RWPE1 (cell line): ENCODE measurements at regions not wholly inside any gene's neighbourhood (a gene's known extent, or its start where the extent isn't known, plus 50 kb on each side); places are given as distances from the start of the nearest gene placed in this dataset.
A peak's percentile ranks its signal among the peaks of the same experiment; 100 is the strongest.

Source experiments
- CTCF ChIA-PET: fragments of 350-600 bp; sonication (Branson Sonifier 250); formaldehyde crosslinking; extraction: SDS; loops from one replicate; lab custom pipeline; 2021; lab: Yijun Ruan, JAX
- POLR2A ChIA-PET: fragments of 400-600 bp; formaldehyde crosslinking; extraction: SDS; loops from one replicate; lab custom pipeline; 2020; ENCODE audit warnings: antibody characterized with exemption; ENCODE audit not compliant: low non-redundant PET; lab: Yijun Ruan, JAX
- DNase-seq: peaks from one replicate; pipeline ENCODE4 v3.0.0; 2012; ENCODE audit warnings: low spot score
- H3K27ac ChIP-seq: fragments of 450-650 bp; 2 replicates; pipeline ENCODE4 v1.5.1; 2017
- TF ChIP-seq, protein P1 (sequence below): fragments of 450-650 bp; conservative IDR thresholded peaks from 2 replicates; pipeline ENCODE4 v1.5.1; 2017; ENCODE audit warnings: low read depth, mild to moderate bottlenecking

DNA sequence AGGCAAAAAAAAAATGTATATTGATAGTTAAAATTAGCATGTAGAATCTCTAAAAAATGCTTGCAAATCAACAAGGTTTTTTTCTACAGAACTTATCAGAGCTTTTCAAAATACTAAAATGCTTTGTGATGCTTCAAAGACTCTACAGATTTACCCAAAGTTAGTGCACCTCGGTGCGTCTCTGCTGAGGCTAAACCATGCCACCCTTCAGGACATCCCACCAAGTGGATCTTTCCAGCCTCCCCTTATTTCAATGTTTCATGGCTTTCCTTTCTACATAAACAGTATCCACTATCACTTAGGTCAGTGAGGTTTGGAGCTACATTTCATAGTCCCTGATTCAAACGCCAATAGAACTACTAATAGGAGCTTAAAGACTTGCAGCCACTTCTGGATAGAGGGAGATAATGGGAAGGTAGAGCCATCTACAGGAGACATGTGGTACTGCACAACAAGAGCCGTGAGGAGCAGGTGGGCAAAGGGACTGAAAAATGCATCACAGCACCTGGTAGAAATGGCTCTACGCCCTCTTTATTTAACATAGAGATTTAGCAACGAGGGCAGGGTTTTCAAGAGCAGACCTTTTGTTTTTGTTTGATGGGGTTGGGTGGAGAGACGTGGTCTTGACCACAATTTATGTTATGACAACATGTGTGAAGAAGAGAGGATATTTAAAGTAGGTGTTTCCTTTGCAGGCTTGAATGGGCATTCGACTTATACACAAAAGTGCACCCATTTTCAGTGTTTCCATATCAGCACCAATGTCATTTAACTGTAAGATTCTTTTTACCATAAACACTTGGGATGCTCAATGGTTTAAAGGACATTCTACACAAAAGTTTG, 56.1 kb upstream of the SLC35G4 start:
- ChIA-PET POLR2A (no interaction called here), CTCF (interaction anchor here (0.5 to 1.5 kb wide), 23 partner anchors 8 to 893 kb away, joined by 3 to 13 read pairs (median 4); no protein-coding TSS in a partner anchor)
- H3K27ac ChIP-seq: no peak overlapping the region
- TF ChIP-seq, protein P1, sequence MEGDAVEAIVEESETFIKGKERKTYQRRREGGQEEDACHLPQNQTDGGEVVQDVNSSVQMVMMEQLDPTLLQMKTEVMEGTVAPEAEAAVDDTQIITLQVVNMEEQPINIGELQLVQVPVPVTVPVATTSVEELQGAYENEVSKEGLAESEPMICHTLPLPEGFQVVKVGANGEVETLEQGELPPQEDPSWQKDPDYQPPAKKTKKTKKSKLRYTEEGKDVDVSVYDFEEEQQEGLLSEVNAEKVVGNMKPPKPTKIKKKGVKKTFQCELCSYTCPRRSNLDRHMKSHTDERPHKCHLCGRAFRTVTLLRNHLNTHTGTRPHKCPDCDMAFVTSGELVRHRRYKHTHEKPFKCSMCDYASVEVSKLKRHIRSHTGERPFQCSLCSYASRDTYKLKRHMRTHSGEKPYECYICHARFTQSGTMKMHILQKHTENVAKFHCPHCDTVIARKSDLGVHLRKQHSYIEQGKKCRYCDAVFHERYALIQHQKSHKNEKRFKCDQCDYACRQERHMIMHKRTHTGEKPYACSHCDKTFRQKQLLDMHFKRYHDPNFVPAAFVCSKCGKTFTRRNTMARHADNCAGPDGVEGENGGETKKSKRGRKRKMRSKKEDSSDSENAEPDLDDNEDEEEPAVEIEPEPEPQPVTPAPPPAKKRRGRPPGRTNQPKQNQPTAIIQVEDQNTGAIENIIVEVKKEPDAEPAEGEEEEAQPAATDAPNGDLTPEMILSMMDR: peak; percentile 87
- DNase-seq: peak; percentile 64

DNA sequence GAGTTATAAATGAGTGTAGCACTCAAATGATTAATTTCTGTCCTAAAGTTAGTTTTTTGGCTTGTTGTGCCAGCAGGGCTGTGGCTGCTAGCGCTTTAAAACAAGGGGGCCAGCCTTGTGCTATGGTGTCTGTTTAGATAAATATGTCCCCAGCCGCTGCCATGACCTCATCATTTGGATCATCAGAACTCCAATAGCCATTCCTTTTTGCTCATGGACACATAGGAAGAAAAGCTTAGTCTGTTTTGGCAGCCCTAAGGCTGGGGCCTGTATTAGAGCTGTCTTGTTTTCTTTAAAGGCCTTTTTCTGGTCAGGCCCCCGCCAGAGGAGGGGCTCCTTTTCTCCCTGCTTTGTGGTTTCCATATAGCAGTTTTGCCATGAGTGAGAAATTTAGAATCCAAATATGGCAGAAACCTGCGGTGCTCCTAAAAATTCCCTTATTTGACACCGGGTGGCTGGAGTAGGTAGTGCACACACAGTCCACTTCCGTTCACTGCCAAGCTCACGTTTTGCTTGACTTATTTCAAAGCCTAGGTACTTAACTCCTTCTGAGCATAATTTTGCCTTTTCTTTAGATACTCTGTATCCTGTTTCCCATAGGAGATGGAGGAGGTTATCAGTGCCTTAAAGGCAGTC, 60.4 kb upstream of the SLC35G4 start:
- no peak for DNase-seq
- H3K27ac ChIP-seq: no peak overlapping the region
- ChIA-PET POLR2A (no interaction called here), CTCF (interaction anchor here (0.6 to 0.7 kb wide), 2 partner anchors 22 to 239 kb away, joined by 3 to 5 read pairs; no protein-coding TSS in a partner anchor)
- TF ChIP-seq, protein P1: no peak

DNA sequence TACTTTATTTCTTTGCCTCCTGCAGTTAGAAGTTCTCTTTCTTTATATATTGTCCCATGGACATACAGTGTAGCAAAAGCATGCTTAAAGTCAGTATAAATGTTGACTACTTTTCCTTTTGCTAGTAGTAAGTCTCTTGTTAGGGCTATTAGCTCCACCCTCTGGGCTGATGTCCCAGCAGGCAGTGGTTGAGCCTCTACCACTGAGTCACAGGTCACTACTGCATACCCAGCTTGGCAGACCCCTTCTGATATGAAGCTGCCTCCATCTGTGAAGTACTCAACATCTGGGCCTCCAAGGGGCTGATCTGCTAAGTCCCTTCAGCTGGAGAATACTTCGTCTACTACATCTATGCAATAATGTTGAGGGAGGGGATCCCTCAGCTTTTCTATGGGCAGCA, 61.0 kb upstream of the SLC35G4 start:
- ChIA-PET POLR2A (no interaction called here), CTCF (interaction anchor here (0.5 to 0.6 kb wide), 3 partner anchors 16 to 1404 kb away, joined by 3 to 4 read pairs (median 3); no protein-coding TSS in a partner anchor)
- TF ChIP-seq, protein P1: no peak
- no peak overlapping the region for H3K27ac ChIP-seq
- DNase-seq: no peak

DNA sequence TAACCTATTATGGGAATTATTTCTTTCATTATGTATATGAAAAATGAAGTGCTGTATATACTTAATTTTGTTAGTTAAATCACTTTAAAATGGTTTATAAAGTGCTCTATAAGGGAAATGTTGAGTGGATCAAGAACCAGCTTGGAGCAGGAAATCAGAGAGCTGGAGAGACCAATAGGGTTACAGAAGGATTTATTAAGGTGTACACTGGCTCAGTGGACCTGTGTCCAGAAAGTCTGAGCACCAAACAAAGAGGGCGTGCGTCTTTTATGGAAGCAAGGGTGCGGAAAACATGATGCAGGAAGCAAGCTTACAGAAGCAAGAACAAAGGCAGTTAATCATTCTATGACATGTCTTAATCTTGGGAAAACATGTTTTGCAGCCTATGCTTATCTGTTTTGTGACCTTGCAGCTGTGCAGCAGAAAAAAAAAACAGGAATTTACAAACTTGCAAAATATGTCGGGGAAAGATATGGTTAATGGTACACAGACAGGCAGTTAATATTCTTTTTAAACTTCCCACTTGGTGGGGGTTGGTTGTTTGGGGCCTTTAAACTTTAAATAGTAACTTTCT, 65.2 kb upstream of the SLC35G4 start:
- POLR2A ChIA-PET: no interaction called here
- TF ChIP-seq, protein P1: no peak
- H3K27ac ChIP-seq: no peak overlapping the region
- CTCF ChIA-PET: no interaction called here
- no peak for DNase-seq

DNA sequence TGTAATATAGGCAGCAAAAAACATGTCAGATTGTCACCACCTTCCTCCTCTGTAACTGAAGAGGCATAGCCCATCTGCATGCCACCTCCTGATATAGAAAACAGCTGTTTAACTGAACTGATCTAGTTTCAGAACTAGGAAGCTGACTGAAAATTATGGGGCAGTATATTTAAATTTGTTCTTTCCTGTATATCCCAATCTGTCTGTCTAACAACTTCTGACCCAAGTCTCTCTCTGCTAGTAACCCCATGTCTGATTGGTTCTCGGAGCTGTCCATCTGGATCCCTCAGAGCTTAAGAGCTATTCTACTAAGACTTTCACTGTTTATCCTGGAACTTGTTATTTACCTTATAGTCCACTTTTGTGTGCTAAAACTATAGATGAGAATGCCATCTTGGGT, 68.2 kb upstream of the SLC35G4 start:
- ChIA-PET CTCF (interaction anchor here (0.6 to 0.7 kb wide), 2 partner anchors 29 to 230 kb away, joined by 3 to 5 read pairs; no protein-coding TSS in a partner anchor), POLR2A (no interaction called here)
- no peak for DNase-seq
- H3K27ac ChIP-seq: no peak overlapping the region
- TF ChIP-seq, protein P1: no peak

DNA sequence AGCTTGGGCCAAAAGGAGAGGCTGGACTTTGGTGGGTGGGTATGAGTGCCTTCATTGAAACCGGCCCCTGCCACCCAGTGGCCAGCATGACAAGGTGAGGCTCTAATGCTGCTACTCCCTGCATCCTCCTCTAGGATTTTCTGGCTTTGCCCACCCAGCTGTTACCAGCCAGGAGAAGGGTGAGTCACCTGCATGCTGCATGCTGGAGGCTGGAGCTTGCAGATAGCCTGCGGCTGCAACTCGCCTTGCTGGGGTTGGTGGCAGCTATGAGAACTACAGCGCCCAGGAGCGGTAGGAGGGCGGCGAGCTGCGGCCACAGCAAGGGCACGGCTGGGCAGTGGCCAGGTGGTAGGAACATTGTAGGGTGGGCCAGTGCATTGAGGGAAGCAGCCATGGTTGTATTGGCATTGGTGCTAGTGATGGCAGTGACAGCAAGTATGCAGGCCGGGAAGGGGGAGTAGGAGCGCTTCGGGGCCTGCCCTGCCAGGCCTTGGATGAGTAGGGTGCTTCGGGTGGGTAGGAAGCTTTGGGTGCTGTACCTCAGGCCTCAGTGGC, 75.4 kb upstream of the SLC35G4 start:
- ChIA-PET POLR2A (no interaction called here), CTCF (no interaction called here)
- DNase-seq: no peak
- TF ChIP-seq, protein P1: no peak
- no peak overlapping the region for H3K27ac ChIP-seq
